T-cell (primary cell): ENCODE measurements at regions not wholly inside any gene's neighbourhood (a gene's known extent, or its start where the extent isn't known, plus 50 kb on each side); places are given as distances from the start of the nearest gene placed in this dataset.

Experiments used
- ATAC-seq, 4 experiments: fragments of 200-7000 bp in 3 of 4; fragments of 150-1000 bp in 1 of 4; cut with Tn5 transposase; replicated peaks in 1 of 4; 1 replicate in 3 of 4; 2 replicates in 1 of 4; pipeline ENCODE4 v1.10.0; 2021; ENCODE audit warnings: moderate library complexity in 3 of 4, mild to moderate bottlenecking in 2 of 4, moderate number of reproducible peaks in 1 of 4
- CTCF ChIA-PET, 2 donors: fragments of 300-600 bp; sonication (Branson Sonifier 250); formaldehyde crosslinking; loops; one replicate each; lab custom pipeline; 2022; ENCODE audit warnings: antibody characterized with exemption in 2 of 2; lab: Charles Lee
- POLR2A ChIA-PET, 2 donors: fragments of 300-600 bp; sonication (Branson Sonifier 250); formaldehyde crosslinking; loops; one replicate each; lab custom pipeline; 2022; ENCODE audit warnings: antibody characterized with exemption in 2 of 2; lab: Charles Lee
- DNase-seq, 35 experiments: peaks; one replicate each; pipeline versions ENCODE4 v3.0.0 to v3.0.0-alpha.2; 2013 to 2023
- H3K27ac ChIP-seq: one replicate; pipeline ENCODE4 v1.5.1; 2013; ENCODE audit warnings: low read length
- H3K27me3 ChIP-seq, 2 experiments: replicated peaks in 1 of 2; 1 replicate in 1 of 2; 2 replicates in 1 of 2; pipeline versions ENCODE4 v1.6.1 to v1.7.0; 2013; ENCODE audit warnings: low read length in 1 of 2, mixed read lengths in 1 of 2; ENCODE audit not compliant: control insufficient read depth in 2 of 2, insufficient read depth in 2 of 2; ENCODE audit errors: extremely low read depth in 1 of 2
- H3K36me3 ChIP-seq, 2 donors: 1 replicate in 1 of 2; 2 replicates in 1 of 2; pipeline versions ENCODE4 v1.6.1 to v1.7.0; 2013; ENCODE audit warnings: low read length in 1 of 2; ENCODE audit not compliant: control insufficient read depth in 2 of 2, insufficient read depth in 1 of 2; ENCODE audit errors: extremely low read depth in 1 of 2
- H3K4me1 ChIP-seq, 2 experiments: 1 replicate in 1 of 2; 2 replicates in 1 of 2; pipeline versions ENCODE4 v1.6.1 to v1.7.0; 2013; ENCODE audit warnings: low read length in 2 of 2, mixed read lengths in 1 of 2; ENCODE audit not compliant: insufficient read depth in 2 of 2, control insufficient read depth in 1 of 2; ENCODE audit errors: extremely low read depth in 1 of 2
- H3K4me3 ChIP-seq, 2 donors: 1 replicate in 1 of 2; 2 replicates in 1 of 2; pipeline versions ENCODE4 v1.5.1 to v1.7.0; 2013; ENCODE audit warnings: mild to moderate bottlenecking in 2 of 2, low read length in 1 of 2, moderate library complexity in 1 of 2; ENCODE audit not compliant: control insufficient read depth in 1 of 2; ENCODE audit errors: extremely low read depth in 1 of 2
- H3K9me3 ChIP-seq: 2 replicates; pipeline ENCODE4 v1.7.0; 2013
- H3K27ac Mint-ChIP-seq, 2 donors: one replicate each; pipeline ENCODE4 v1.8.0; 2020 to 2021; ENCODE audit warnings: mild to moderate bottlenecking in 2 of 2, mixed read lengths in 2 of 2
- H3K27me3 Mint-ChIP-seq, 2 donors: one replicate each; pipeline ENCODE4 v1.8.0; 2021 to 2022; ENCODE audit warnings: mixed read lengths in 2 of 2
- H3K36me3 Mint-ChIP-seq: one replicate; pipeline ENCODE4 v1.8.0; 2021; ENCODE audit warnings: mixed read lengths
- H3K4me1 Mint-ChIP-seq, 3 donors: one replicate each; pipeline ENCODE4 v1.8.0; 2020 to 2022; ENCODE audit warnings: mixed read lengths in 3 of 3, mild to moderate bottlenecking in 1 of 3
- H3K4me3 Mint-ChIP-seq, 3 donors: one replicate each; pipeline ENCODE4 v1.8.0; 2020 to 2022; ENCODE audit warnings: mild to moderate bottlenecking in 3 of 3, mixed read lengths in 3 of 3, moderate library complexity in 3 of 3
- H3K9me3 Mint-ChIP-seq, 3 donors: one replicate each; pipeline ENCODE4 v1.8.0; 2020 to 2022; ENCODE audit warnings: mixed read lengths in 3 of 3
- WGBS: methylation state at CpG from one replicate; pipeline ENCODE4 v1.1.5; 2013; ENCODE audit warnings: missing lambda C conversion rate; ENCODE audit not compliant: insufficient coverage; 5-methylcytosine and 5-hydroxymethylcytosine counted together

- H3K9me3 Mint-ChIP-seq = no peaks in the 10 kb centered on the region
- ATAC-seq = peak in 2 of 4 experiments; percentile 57 to 75
- ChIA-PET CTCF (interaction anchor here in 1 of 2 donors (0.6 to 1.4 kb wide), 6 partner anchors 8 to 1636 kb away, joined by 3 to 4 read pairs (median 3); no protein-coding TSS in a partner anchor), POLR2A (no interaction called here)
- H3K27ac ChIP-seq = no peak overlapping the region
- peaks cover 3 to 12% of the 10 kb centered on the region in 2 donors for H3K27me3 Mint-ChIP-seq
- no peaks in the 10 kb centered on the region for H3K36me3 Mint-ChIP-seq
- H3K27ac Mint-ChIP-seq = no peak overlapping the region
- 31% methylated on average over 9 of the region's 16 CpGs for WGBS
- DNase-seq = peak in 29 of 35 experiments; percentile 3 to 57 (median 25)
- H3K4me1 Mint-ChIP-seq = no peaks in the 10 kb centered on the region
- H3K9me3 ChIP-seq = no peaks in the 10 kb centered on the region
- no peaks in the 10 kb centered on the region for H3K36me3 ChIP-seq
- H3K27me3 ChIP-seq = no peaks in the 10 kb centered on the region
- H3K4me3 Mint-ChIP-seq = no peak overlapping the region
- no peaks in the 10 kb centered on the region for H3K4me1 ChIP-seq
- H3K4me3 ChIP-seq = no peak overlapping the region
Measured at GRCh38 chr13:107205318-107206104, 637.6 kb upstream of the ARGLU1 start.

DNA sequence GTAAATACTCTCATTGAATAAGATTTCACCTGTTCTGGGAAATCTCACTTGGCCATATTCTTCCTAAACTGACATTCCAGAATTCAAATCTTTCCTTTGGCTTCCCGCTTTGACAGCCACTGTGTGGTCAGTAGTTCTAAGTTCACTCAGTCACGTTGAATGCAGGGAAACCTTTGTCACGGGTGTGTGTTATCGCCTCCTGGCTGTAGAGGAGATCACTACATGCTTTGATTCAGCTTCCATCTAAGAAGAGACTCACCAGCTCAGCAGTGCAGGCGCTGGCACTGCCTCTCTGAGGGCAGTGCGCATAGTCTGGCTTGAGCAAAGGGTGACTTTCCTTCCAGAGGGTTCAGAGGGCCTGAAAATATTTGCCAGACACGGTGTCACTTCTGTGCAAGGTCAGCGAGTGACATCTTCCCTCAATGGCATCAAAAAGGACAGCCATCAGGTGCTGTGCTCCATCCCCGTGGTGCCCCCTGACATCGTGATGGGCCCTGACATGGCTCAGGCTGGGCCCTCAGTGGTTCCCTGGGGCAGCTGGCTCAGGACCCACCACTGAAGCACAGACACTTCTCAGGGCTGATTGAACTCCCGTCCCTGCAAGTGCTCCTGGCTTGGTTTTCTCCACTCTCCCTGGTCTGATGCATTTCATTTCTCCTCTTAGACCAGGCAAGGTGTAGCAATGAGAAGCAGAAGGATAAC is 635.4 kb upstream of the ARGLU1 start:
- Histone ChIP-seq H3K9me3 (no peaks in the 10 kb centered on the region), H3K27me3 (no peaks in the 10 kb centered on the region), H3K36me3 (no peaks in the 10 kb centered on the region), H3K4me1 (no peaks in the 10 kb centered on the region), H3K27ac (no peak overlapping the region), H3K4me3 (no peak overlapping the region)
- Mint-ChIP-seq H3K9me3 (no peaks in the 10 kb centered on the region), H3K4me1 (no peaks in the 10 kb centered on the region), H3K36me3 (no peaks in the 10 kb centered on the region), H3K4me3 (no peak overlapping the region), H3K27ac (no peak overlapping the region), H3K27me3 (peaks cover 3 to 7% of the 10 kb centered on the region in 2 donors)
- CTCF ChIA-PET = interaction anchor here in 1 of 2 donors (0.9 to 1.2 kb wide), 4 partner anchors 9 to 952 kb away, joined by 3 to 6 read pairs (median 4); no protein-coding TSS in a partner anchor
- ATAC-seq (no peak), DNase-seq (no peak)
- POLR2A ChIA-PET = no interaction called here
- WGBS = 47% methylated on average over 10 of the region's 11 CpGs

GRCh38 chr13:107202371-107203023 is 634.6 kb upstream of the ARGLU1 start:
- DNase-seq (no peak), ATAC-seq (no peak)
- ChIA-PET CTCF (no interaction called here), POLR2A (no interaction called here)
- no peak overlapping the region for H3K4me3 ChIP-seq
- Mint-ChIP-seq H3K4me1 (no peaks in the 10 kb centered on the region), H3K27ac (no peak overlapping the region), H3K4me3 (no peak overlapping the region), H3K27me3 (peaks cover 3 to 7% of the 10 kb centered on the region in 2 donors), H3K36me3 (no peaks in the 10 kb centered on the region), H3K9me3 (no peaks in the 10 kb centered on the region)
- no peak overlapping the region for H3K27ac ChIP-seq
- H3K27me3 ChIP-seq = no peaks in the 10 kb centered on the region
- WGBS = 43% methylated on average over 3 of the region's 4 CpGs
- no peaks in the 10 kb centered on the region for H3K4me1 ChIP-seq
- H3K9me3 ChIP-seq = no peaks in the 10 kb centered on the region
- H3K36me3 ChIP-seq = no peaks in the 10 kb centered on the region

DNA sequence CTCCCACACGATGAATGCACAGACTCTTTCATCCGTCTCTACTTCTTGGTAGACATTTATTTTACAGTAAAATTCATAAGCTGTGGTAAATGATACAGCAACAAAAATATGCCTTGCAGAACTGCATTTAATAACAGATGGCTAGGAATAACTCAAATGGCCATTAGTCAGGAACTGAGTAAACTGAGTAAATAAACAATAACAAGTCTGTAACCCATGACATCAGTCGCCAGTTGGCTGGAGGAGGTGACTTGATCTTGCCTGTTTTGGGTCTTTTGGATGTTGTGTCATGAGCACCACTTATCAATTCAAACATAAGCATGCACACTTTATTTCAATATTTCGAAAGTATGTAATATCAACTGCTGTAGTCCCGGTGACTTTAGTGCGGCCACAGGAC is 632.6 kb upstream of the ARGLU1 start:
- H3K27ac Mint-ChIP-seq = no peak overlapping the region
- H3K9me3 Mint-ChIP-seq = peaks cover 0 to 3% (median 3%) of the 10 kb centered on the region in 3 donors
- H3K36me3 Mint-ChIP-seq = no peaks in the 10 kb centered on the region
- 93% methylated on average over 3 of the region's 6 CpGs for WGBS
- no peaks in the 10 kb centered on the region for H3K36me3 ChIP-seq
- no peak for ATAC-seq
- no peaks in the 10 kb centered on the region for H3K9me3 ChIP-seq
- peaks cover 3 to 7% of the 10 kb centered on the region in 2 donors for H3K27me3 Mint-ChIP-seq
- ChIA-PET POLR2A (no interaction called here), CTCF (interaction anchor here in 1 of 2 donors (0.9 kb wide), 1 partner anchor 8 kb away, joined by 3 read pairs; no protein-coding TSS in a partner anchor)
- no peaks in the 10 kb centered on the region for H3K27me3 ChIP-seq
- no peaks in the 10 kb centered on the region for H3K4me1 Mint-ChIP-seq
- DNase-seq = no peak
- no peak overlapping the region for H3K4me3 ChIP-seq
- no peak overlapping the region for H3K27ac ChIP-seq
- no peak overlapping the region for H3K4me3 Mint-ChIP-seq
- H3K4me1 ChIP-seq = no peaks in the 10 kb centered on the region

GRCh38 chr13:107192289-107192688 is 624.4 kb upstream of the ARGLU1 start:
- no peaks in the 10 kb centered on the region for H3K9me3 ChIP-seq
- CTCF ChIA-PET = interaction anchor here in 1 of 2 donors (0.5 kb wide), 1 partner anchor 1661 kb away, joined by 4 read pairs; no protein-coding TSS in a partner anchor
- POLR2A ChIA-PET = no interaction called here
- H3K4me3 Mint-ChIP-seq = no peak overlapping the region
- H3K4me1 Mint-ChIP-seq = no peaks in the 10 kb centered on the region
- H3K27me3 ChIP-seq = no peaks in the 10 kb centered on the region
- no peaks in the 10 kb centered on the region for H3K27me3 Mint-ChIP-seq
- H3K4me1 ChIP-seq = no peaks in the 10 kb centered on the region
- H3K9me3 Mint-ChIP-seq = peaks cover 0 to 11% (median 7%) of the 10 kb centered on the region in 3 donors
- DNase-seq (no peak), ATAC-seq (no peak)
- H3K27ac Mint-ChIP-seq = no peak overlapping the region
- H3K27ac ChIP-seq = no peak overlapping the region
- H3K36me3 Mint-ChIP-seq = no peaks in the 10 kb centered on the region
- no peaks in the 10 kb centered on the region for H3K36me3 ChIP-seq
- no peak overlapping the region for H3K4me3 ChIP-seq
- no CpG with 5 or more reads among the region's 7 CpGs for WGBS

GRCh38 chr13:107190065-107190464 is 622.1 kb upstream of the ARGLU1 start:
- H3K4me3 ChIP-seq = no peak overlapping the region
- H3K36me3 ChIP-seq = no peaks in the 10 kb centered on the region
- H3K4me3 Mint-ChIP-seq = no peak overlapping the region
- CTCF ChIA-PET = no interaction called here
- no peaks in the 10 kb centered on the region for H3K27me3 ChIP-seq
- no peak overlapping the region for H3K27ac ChIP-seq
- DNase-seq (no peak), ATAC-seq (no peak)
- no peaks in the 10 kb centered on the region for H3K27me3 Mint-ChIP-seq
- H3K4me1 ChIP-seq = no peaks in the 10 kb centered on the region
- no CpG with 5 or more reads among the region's 1 CpG for WGBS
- no peaks in the 10 kb centered on the region for H3K36me3 Mint-ChIP-seq
- H3K27ac Mint-ChIP-seq = no peak overlapping the region
- H3K9me3 ChIP-seq = no peaks in the 10 kb centered on the region
- POLR2A ChIA-PET = no interaction called here
- peaks cover 0 to 13% (median 4%) of the 10 kb centered on the region in 3 donors for H3K9me3 Mint-ChIP-seq
- H3K4me1 Mint-ChIP-seq = no peaks in the 10 kb centered on the region
